ENCODE measurements at regions not wholly inside any gene's neighbourhood (a gene's known extent, or its start where the extent isn't known, plus 50 kb on each side); places are given as distances from the start of the nearest gene placed in this dataset.

DNA sequence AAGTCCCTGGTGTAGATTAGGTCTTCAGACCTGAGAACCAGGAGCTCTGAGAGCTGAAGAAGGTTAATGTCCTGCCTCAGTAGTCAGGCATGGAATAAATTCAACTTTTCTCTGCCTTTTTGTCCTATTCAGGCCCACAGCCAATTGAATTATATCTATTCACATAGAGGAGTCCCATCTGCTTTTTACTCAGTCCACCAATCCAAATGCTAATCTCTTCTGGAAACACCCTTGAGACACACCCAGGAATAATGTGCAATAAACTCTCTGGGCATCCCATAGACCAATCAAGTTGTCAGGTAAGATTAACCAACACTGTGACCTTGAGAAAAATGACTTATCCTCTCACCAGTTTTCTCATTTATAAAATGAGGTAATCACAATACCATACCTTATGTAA, 129.4 kb downstream of the MEX3B start:
- TF ChIP-seq EZH2 (IDR thresholded peaks at IDR 0.05) (no peak), POLR2AphosphoS5 (IDR thresholded peaks at IDR 0.05; ENCODE audit: borderline replicate concordance, low read depth, low read length) (no peak)

Data from SK-N-MC (cell line).